Gastrocnemius medialis (tissue), 4 donors: ENCODE measurements at regions not wholly inside any gene's neighbourhood (a gene's known extent, or its start where the extent isn't known, plus 50 kb on each side); places are given as distances from the start of the nearest gene placed in this dataset.

Source experiments
- ATAC-seq, 2 donors: fragments of 150-250 bp; one replicate each; pipeline ENCODE4 v1.9.1; 2016
- DNase-seq, 2 donors: peaks; one replicate each; pipeline ENCODE4 v3.0.0-alpha.2; 2019
- H3K27ac ChIP-seq, 4 donors: fragments of 200-600 bp; sonication (generic); 1 replicate in 1 of 4; 2 replicates in 3 of 4; pipeline ENCODE4 v1.5.1; 2016 to 2018; ENCODE audit warnings: mild to moderate bottlenecking in 2 of 4, moderate library complexity in 1 of 4
- H3K27me3 ChIP-seq, 3 donors: fragments of 200-600 bp; sonication (generic) in 2 of 3; 1 replicate in 1 of 3; 2 replicates in 2 of 3; pipeline versions ENCODE4 v1.5.1 to v1.6.0; 2016 to 2019; ENCODE audit warnings: mild to moderate bottlenecking in 1 of 3, moderate library complexity in 1 of 3
- H3K36me3 ChIP-seq, 2 donors: fragments of 200-600 bp; sonication (generic) in 1 of 2; one replicate each; pipeline ENCODE4 v1.5.1; 2017 to 2018
- H3K4me1 ChIP-seq, 2 donors: fragments of 200-600 bp; sonication (generic) in 1 of 2; one replicate each; pipeline ENCODE4 v1.5.1; 2016 to 2017; ENCODE audit warnings: mild to moderate bottlenecking in 2 of 2
- H3K4me3 ChIP-seq, 4 donors: fragments of 200-600 bp; sonication (generic) in 3 of 4; 1 replicate in 1 of 4; 2 replicates in 3 of 4; pipeline ENCODE4 v1.5.1; 2016 to 2019; ENCODE audit warnings: mild to moderate bottlenecking in 2 of 4
- H3K9me3 ChIP-seq, 3 donors: fragments of 200-600 bp; sonication (generic) in 2 of 3; 1 replicate in 1 of 3; 2 replicates in 2 of 3; pipeline ENCODE4 v1.5.1; 2016 to 2019
- CTCF ChIP-seq, 5 experiments: fragments of 450-650 bp in 3 of 5; fragments of 200-600 bp in 2 of 5; sonication (generic) in 2 of 5; IDR thresholded peaks in 4 of 5; conservative IDR thresholded peaks in 1 of 5; 1 replicate in 4 of 5; 2 replicates in 1 of 5; pipeline ENCODE4 v1.5.1; 2016 to 2019; ENCODE audit warnings: antibody characterized with exemption in 5 of 5, mild to moderate bottlenecking in 3 of 5, moderate library complexity in 3 of 5
- POLR2A ChIP-seq, 2 donors: fragments of 450-650 bp; IDR thresholded peaks; one replicate each; pipeline ENCODE4 v1.6.1; 2017; ENCODE audit warnings: antibody characterized with exemption in 2 of 2, mild to moderate bottlenecking in 2 of 2, moderate library complexity in 2 of 2
- in situ Hi-C, 4 donors: fragments of 200-750 bp; cut with MboI; loops; one replicate each; pipeline versions ENCODE4 v1.15.0 to v1.8.0; 2017; ENCODE audit warnings: low sequenced_read_pairs in 4 of 4
- intact Hi-C: fragments of 100-400 bp; cut with DNase I; formaldehyde crosslinking; loops from one replicate; pipeline ENCODE4 v1.15.1; 2023; ENCODE audit warnings: low total_unique reads

- Histone ChIP-seq H3K4me1 (no peaks in the 10 kb centered on the region), H3K9me3 (no peaks in the 10 kb centered on the region), H3K27me3 (no peaks in the 10 kb centered on the region), H3K27ac (no peak overlapping the region), H3K4me3 (no peak overlapping the region), H3K36me3 (no peaks in the 10 kb centered on the region)
- in situ Hi-C loops (no loop called here), intact Hi-C loops (no loop called here)
- ATAC-seq (no peak), DNase-seq (no peak)
- no peak for TF ChIP-seq CTCF (IDR thresholded peaks at IDR 0.05 in 4 of 5, conservative IDR thresholded peaks at IDR 0.05 in 1 of 5)
- TF ChIP-seq POLR2A (IDR thresholded peaks at IDR 0.05): no peak
Observed at GRCh38 chr2:117195381-117195780, 619.1 kb upstream of the DDX18 start.

GRCh38 chr2:117199511-117199910 lies 615.0 kb upstream of the DDX18 start:
- H3K27me3 ChIP-seq: no peaks in the 10 kb centered on the region
- TF ChIP-seq POLR2A (IDR thresholded peaks at IDR 0.05) (no peak), CTCF (IDR thresholded peaks at IDR 0.05 in 4 of 5, conservative IDR thresholded peaks at IDR 0.05 in 1 of 5) (no peak)
- DNase-seq (no peak), ATAC-seq (no peak)
- no peak overlapping the region for H3K27ac ChIP-seq
- H3K9me3 ChIP-seq: no peaks in the 10 kb centered on the region
- H3K4me1 ChIP-seq: no peaks in the 10 kb centered on the region
- in situ Hi-C loops (no loop called here), intact Hi-C loops (no loop called here)
- H3K4me3 ChIP-seq: no peak overlapping the region
- H3K36me3 ChIP-seq: no peaks in the 10 kb centered on the region

- TF ChIP-seq POLR2A (IDR thresholded peaks at IDR 0.05) (no peak), CTCF (IDR thresholded peaks at IDR 0.05 in 4 of 5, conservative IDR thresholded peaks at IDR 0.05 in 1 of 5) (no peak)
- Histone ChIP-seq H3K4me1 (no peaks in the 10 kb centered on the region), H3K4me3 (no peak overlapping the region), H3K27ac (no peak overlapping the region), H3K9me3 (no peaks in the 10 kb centered on the region), H3K27me3 (no peaks in the 10 kb centered on the region), H3K36me3 (no peaks in the 10 kb centered on the region)
- ATAC-seq (no peak), DNase-seq (no peak)
- intact Hi-C loops (no loop called here), in situ Hi-C loops (no loop called here)
Observed at GRCh38 chr2:117212562-117212961, 601.9 kb upstream of the DDX18 start.

GRCh38 chr2:117217145-117217544 lies 597.3 kb upstream of the DDX18 start:
- intact Hi-C loops (no loop called here), in situ Hi-C loops (no loop called here)
- Histone ChIP-seq H3K27ac (no peak overlapping the region), H3K36me3 (no peaks in the 10 kb centered on the region), H3K4me1 (no peaks in the 10 kb centered on the region), H3K4me3 (no peak overlapping the region), H3K27me3 (no peaks in the 10 kb centered on the region), H3K9me3 (no peaks in the 10 kb centered on the region)
- DNase-seq (no peak), ATAC-seq (no peak)
- no peak for TF ChIP-seq CTCF (IDR thresholded peaks at IDR 0.05 in 4 of 5, conservative IDR thresholded peaks at IDR 0.05 in 1 of 5)
- TF ChIP-seq POLR2A (IDR thresholded peaks at IDR 0.05): no peak

- DNase-seq (no peak), ATAC-seq (no peak)
- in situ Hi-C loops: no loop called here
- intact Hi-C loops: no loop called here
- Histone ChIP-seq H3K9me3 (no peaks in the 10 kb centered on the region), H3K36me3 (no peaks in the 10 kb centered on the region), H3K4me3 (no peak overlapping the region), H3K27me3 (no peaks in the 10 kb centered on the region), H3K27ac (no peak overlapping the region), H3K4me1 (no peaks in the 10 kb centered on the region)
- no peak for TF ChIP-seq POLR2A (IDR thresholded peaks at IDR 0.05)
- no peak for TF ChIP-seq CTCF (IDR thresholded peaks at IDR 0.05 in 4 of 5, conservative IDR thresholded peaks at IDR 0.05 in 1 of 5)
Observed at GRCh38 chr2:117222809-117223208, 591.7 kb upstream of the DDX18 start.
